Esophagus muscularis mucosa (tissue), 4 donors: ENCODE measurements at regions not wholly inside any gene's neighbourhood (a gene's known extent, or its start where the extent isn't known, plus 50 kb on each side); places are given as distances from the start of the nearest gene placed in this dataset.

Experiments used
- DNase-seq: peaks from one replicate; pipeline ENCODE4 v3.0.0-alpha.2; 2017; ENCODE audit errors: extremely low spot score
- H3K27ac ChIP-seq, 4 donors: fragments of 200-600 bp; sonication (generic); replicated peaks in 1 of 4; 1 replicate in 3 of 4; 2 replicates in 1 of 4; pipeline ENCODE4 v1.5.1; 2016 to 2019; ENCODE audit warnings: mild to moderate bottlenecking in 1 of 4
- H3K27me3 ChIP-seq, 4 donors: fragments of 200-600 bp; sonication (generic); one replicate each; pipeline versions ENCODE4 v1.5.1 to v1.6.0; 2016 to 2019
- H3K36me3 ChIP-seq, 4 donors: fragments of 200-600 bp; sonication (generic); one replicate each; pipeline ENCODE4 v1.5.1; 2016 to 2019
- H3K4me1 ChIP-seq, 4 donors: fragments of 200-600 bp; sonication (generic); one replicate each; pipeline ENCODE4 v1.5.1; 2016 to 2019
- H3K4me3 ChIP-seq, 4 donors: fragments of 200-600 bp; sonication (generic); 1 replicate in 2 of 4; 2 replicates in 2 of 4; pipeline ENCODE4 v1.5.1; 2016 to 2019; ENCODE audit warnings: mild to moderate bottlenecking in 4 of 4, moderate library complexity in 1 of 4
- H3K9me3 ChIP-seq, 4 donors: fragments of 200-600 bp; sonication (generic); 1 replicate in 3 of 4; 2 replicates in 1 of 4; pipeline ENCODE4 v1.5.1; 2016 to 2019
- EP300 ChIP-seq: sonication (generic); formaldehyde crosslinking; IDR thresholded peaks from one replicate; pipeline ENCODE4 v1.6.1; 2017; ENCODE audit warnings: antibody characterized with exemption
- POLR2A ChIP-seq: fragments of 450-650 bp; IDR thresholded peaks from one replicate; pipeline ENCODE4 v1.6.1; 2017; ENCODE audit warnings: antibody characterized with exemption, moderate library complexity, mild to moderate bottlenecking, low read depth
- POLR2AphosphoS5 ChIP-seq, 2 donors: sonication (generic); formaldehyde crosslinking; IDR thresholded peaks; one replicate each; pipeline ENCODE4 v1.6.1; 2017; ENCODE audit warnings: antibody characterized with exemption in 2 of 2
- WGBS: methylation state at CpG from one replicate; pipeline ENCODE4 v1.1.5; 2018; 5-methylcytosine and 5-hydroxymethylcytosine counted together
- intact Hi-C: fragments of 100-400 bp; cut with DNase I; formaldehyde crosslinking; loops from one replicate; pipeline ENCODE4 v1.15.1; 2023
- TF ChIP-seq, protein P1 (sequence below), 3 experiments: fragments of 200-600 bp in 2 of 3; fragments of 450-650 bp in 1 of 3; sonication (generic) in 2 of 3; IDR thresholded peaks; one replicate each; pipeline ENCODE4 v1.5.1; 2017 to 2019; ENCODE audit warnings: antibody characterized with exemption in 3 of 3, mild to moderate bottlenecking in 2 of 3, moderate library complexity in 1 of 3

DNA sequence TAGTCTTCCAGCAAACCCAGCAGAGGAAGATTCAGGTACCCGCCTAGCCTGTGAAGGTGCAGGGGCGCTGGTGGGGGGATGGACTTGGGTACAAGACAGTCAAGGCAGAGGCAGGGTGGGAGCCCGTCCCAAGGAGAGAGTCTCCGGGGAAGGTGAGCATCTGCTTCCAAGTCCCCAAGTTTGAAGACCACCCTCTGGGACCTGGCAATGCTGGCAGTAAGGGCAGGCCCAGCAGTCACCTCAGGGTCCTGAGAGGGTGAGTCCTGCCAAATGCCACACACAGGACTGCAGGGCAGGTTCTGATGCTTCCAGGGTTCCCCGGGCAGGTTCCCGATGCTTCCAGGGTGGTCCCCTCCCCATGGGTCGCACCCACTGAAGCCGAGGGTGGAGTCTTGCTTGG is 261.8 kb upstream of the IRX1 start:
- H3K9me3 ChIP-seq: no peaks in the 10 kb centered on the region
- no peak for TF ChIP-seq POLR2A
- no peak for TF ChIP-seq EP300
- TF ChIP-seq POLR2AphosphoS5 (IDR thresholded peaks at IDR 0.05): no peak
- TF ChIP-seq, protein P1, sequence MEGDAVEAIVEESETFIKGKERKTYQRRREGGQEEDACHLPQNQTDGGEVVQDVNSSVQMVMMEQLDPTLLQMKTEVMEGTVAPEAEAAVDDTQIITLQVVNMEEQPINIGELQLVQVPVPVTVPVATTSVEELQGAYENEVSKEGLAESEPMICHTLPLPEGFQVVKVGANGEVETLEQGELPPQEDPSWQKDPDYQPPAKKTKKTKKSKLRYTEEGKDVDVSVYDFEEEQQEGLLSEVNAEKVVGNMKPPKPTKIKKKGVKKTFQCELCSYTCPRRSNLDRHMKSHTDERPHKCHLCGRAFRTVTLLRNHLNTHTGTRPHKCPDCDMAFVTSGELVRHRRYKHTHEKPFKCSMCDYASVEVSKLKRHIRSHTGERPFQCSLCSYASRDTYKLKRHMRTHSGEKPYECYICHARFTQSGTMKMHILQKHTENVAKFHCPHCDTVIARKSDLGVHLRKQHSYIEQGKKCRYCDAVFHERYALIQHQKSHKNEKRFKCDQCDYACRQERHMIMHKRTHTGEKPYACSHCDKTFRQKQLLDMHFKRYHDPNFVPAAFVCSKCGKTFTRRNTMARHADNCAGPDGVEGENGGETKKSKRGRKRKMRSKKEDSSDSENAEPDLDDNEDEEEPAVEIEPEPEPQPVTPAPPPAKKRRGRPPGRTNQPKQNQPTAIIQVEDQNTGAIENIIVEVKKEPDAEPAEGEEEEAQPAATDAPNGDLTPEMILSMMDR (IDR thresholded peaks at IDR 0.05): no peak
- intact Hi-C loops: no loop called here
- DNase-seq: no peak
- no peaks in the 10 kb centered on the region for H3K4me1 ChIP-seq
- 79% methylated on average over 8 of the region's 8 CpGs for WGBS
- no peak overlapping the region for H3K4me3 ChIP-seq
- peaks cover 0 to 9% (median 0%) of the 10 kb centered on the region in 4 donors for H3K27me3 ChIP-seq
- no peak overlapping the region for H3K27ac ChIP-seq
- H3K36me3 ChIP-seq: no peaks in the 10 kb centered on the region

DNA sequence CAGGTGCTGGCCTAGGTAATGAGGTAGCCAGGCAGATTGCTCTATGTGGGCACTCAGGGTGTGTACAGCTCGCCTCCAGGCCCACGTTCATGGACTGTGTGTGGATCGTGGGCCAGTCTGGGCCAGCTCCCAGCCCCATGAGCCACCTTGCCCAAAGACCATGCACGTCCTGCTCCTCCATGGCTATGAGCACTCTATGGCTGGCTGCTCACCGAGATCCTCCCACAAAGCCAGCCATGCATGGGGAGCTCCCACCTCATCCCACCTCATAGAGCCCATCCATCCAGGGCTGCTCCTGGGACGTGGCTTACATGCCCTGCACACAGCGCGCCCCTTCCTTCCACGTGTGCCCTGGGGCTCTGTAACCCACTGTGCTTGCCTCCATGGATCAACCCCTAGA is 262.5 kb upstream of the IRX1 start:
- WGBS: 97% methylated on average over 7 of the region's 9 CpGs
- H3K4me1 ChIP-seq: no peaks in the 10 kb centered on the region
- TF ChIP-seq POLR2A (no peak), POLR2AphosphoS5 (IDR thresholded peaks at IDR 0.05) (no peak), EP300 (no peak)
- TF ChIP-seq, protein P1 (IDR thresholded peaks at IDR 0.05): no peak
- no peak for DNase-seq
- intact Hi-C loops: no loop called here
- no peak overlapping the region for H3K27ac ChIP-seq
- H3K9me3 ChIP-seq: peaks cover 0 to 7% (median 3%) of the 10 kb centered on the region in 4 donors
- no peaks in the 10 kb centered on the region for H3K36me3 ChIP-seq
- H3K27me3 ChIP-seq: peaks cover 0 to 12% (median 0%) of the 10 kb centered on the region in 4 donors
- no peak overlapping the region for H3K4me3 ChIP-seq

DNA sequence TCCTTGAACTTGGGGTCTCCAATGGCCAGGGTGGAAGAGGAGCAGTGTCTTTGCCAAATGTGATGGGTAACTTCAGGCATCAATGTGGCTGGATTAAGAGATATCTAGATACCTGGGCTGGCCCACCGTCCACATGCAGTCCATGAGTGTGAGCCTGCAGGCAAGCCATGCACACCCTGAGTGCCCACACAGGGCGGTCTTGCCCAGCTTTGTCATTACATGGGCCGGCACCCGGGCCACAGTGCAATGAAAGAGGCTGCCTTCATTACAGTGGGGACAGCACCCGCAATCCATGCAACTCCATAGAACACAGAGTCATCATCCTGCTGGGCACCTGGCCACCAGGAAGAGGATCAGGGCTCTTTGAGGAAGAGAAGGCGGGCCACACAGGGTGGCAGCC is 263.8 kb upstream of the IRX1 start:
- Histone ChIP-seq H3K4me1 (no peaks in the 10 kb centered on the region), H3K36me3 (no peaks in the 10 kb centered on the region), H3K27me3 (peaks cover 0 to 12% (median 0%) of the 10 kb centered on the region in 4 donors), H3K9me3 (peaks cover 0 to 8% (median 3%) of the 10 kb centered on the region in 4 donors), H3K4me3 (no peak overlapping the region), H3K27ac (no peak overlapping the region)
- no peak for DNase-seq
- TF ChIP-seq POLR2A: no peak
- TF ChIP-seq EP300: no peak
- TF ChIP-seq, protein P1 (IDR thresholded peaks at IDR 0.05): no peak
- intact Hi-C loops: no loop called here
- WGBS: 90% methylated on average over 4 of the region's 6 CpGs

DNA sequence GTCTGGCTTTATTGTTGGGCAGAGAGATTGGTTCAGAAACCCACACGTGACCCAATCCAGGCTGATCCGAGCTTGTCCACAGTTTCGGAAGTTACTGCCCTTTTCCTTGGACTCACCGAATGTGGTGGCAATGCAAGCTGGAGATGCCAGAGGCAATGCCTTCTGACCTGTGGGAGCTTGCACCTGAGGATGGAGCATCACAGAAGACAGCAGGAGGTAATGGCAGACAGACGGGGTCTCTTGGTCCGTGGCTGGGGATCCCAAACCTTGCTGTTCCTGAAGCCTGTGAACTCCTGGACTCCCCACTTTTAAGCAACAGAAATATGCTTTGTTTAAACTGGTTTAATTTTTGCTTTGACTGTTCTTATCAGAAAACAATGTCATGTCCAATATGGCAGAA is 265.2 kb upstream of the IRX1 start:
- H3K4me1 ChIP-seq: no peaks in the 10 kb centered on the region
- intact Hi-C loops: no loop called here
- WGBS: 94% methylated on average over 6 of the region's 6 CpGs
- no peaks in the 10 kb centered on the region for H3K36me3 ChIP-seq
- peaks cover 0 to 12% (median 0%) of the 10 kb centered on the region in 4 donors for H3K27me3 ChIP-seq
- H3K4me3 ChIP-seq: no peak overlapping the region
- TF ChIP-seq POLR2AphosphoS5 (IDR thresholded peaks at IDR 0.05): no peak
- TF ChIP-seq POLR2A: no peak
- TF ChIP-seq EP300: no peak
- TF ChIP-seq, protein P1 (IDR thresholded peaks at IDR 0.05): no peak
- DNase-seq: no peak
- no peak overlapping the region for H3K27ac ChIP-seq
- H3K9me3 ChIP-seq: peaks cover 0 to 8% (median 3%) of the 10 kb centered on the region in 4 donors

DNA sequence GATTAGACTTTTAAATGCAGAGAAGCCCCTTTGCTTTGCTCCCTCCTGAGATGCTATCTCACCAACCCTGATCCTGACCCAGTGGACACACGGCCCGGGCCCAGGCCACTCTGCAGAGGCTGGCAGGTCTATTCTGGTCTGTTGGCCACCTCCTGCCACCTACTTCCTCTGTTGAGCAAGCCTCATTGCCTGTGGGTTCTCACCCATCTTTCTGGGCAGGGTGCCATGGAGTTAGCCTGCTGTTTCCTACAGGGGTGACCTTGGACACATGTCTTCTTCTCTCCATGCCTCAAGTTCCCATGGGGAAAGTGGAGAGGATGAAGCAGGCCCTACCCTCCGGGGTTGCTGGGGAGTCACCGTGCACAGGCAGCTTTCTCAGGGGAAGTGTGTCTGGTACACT is 266.2 kb upstream of the IRX1 start:
- Histone ChIP-seq H3K4me3 (no peak overlapping the region), H3K4me1 (no peaks in the 10 kb centered on the region), H3K27me3 (peaks cover 0 to 12% (median 0%) of the 10 kb centered on the region in 4 donors), H3K9me3 (peaks cover 0 to 8% (median 3%) of the 10 kb centered on the region in 4 donors), H3K27ac (no peak overlapping the region), H3K36me3 (no peaks in the 10 kb centered on the region)
- TF ChIP-seq EP300: no peak
- no peak for TF ChIP-seq POLR2A
- TF ChIP-seq POLR2AphosphoS5 (IDR thresholded peaks at IDR 0.05): no peak
- TF ChIP-seq, protein P1 (IDR thresholded peaks at IDR 0.05): no peak
- no peak for DNase-seq
- intact Hi-C loops: no loop called here
- WGBS: 70% methylated on average over 3 of the region's 4 CpGs
